Muscle of arm (tissue), 1 donor: ENCODE measurements at regions not wholly inside any gene's neighbourhood (a gene's known extent, or its start where the extent isn't known, plus 50 kb on each side); places are given as distances from the start of the nearest gene placed in this dataset.
"Not testable (repeated sequence)": the region's sequence is repeated elsewhere in the genome, so short reads cannot be mapped to it uniquely, and the experiment has no call there.

Source experiments
- DNase-seq: peaks from one replicate; pipeline ENCODE4 v3.0.0-alpha.2; 2013

GRCh38 chr6:98036344-98036923 lies 753.4 kb upstream of the MMS22L start:
- DNase-seq, result no peak

- DNase-seq, result no peak
Measured at GRCh38 chr6:98037571-98037970, 754.6 kb upstream of the MMS22L start.

GRCh38 chr6:98039443-98039842 lies 756.4 kb upstream of the MMS22L start:
- DNase-seq, result no peak

- peak; percentile 2 for DNase-seq
Measured at GRCh38 chr6:98039904-98040607, 757.0 kb upstream of the MMS22L start.

- no peak for DNase-seq
Measured at GRCh38 chr6:98041056-98041455, 758.0 kb upstream of the MMS22L start.

- no peak for DNase-seq
Measured at GRCh38 chr6:98041921-98042320, 758.9 kb upstream of the MMS22L start.

GRCh38 chr6:98044151-98044561 lies 761.1 kb upstream of the MMS22L start:
- no peak for DNase-seq

- no peak for DNase-seq
Measured at GRCh38 chr6:98044791-98045470, 761.9 kb upstream of the MMS22L start.

GRCh38 chr6:98047164-98047563 lies 764.1 kb upstream of the MMS22L start:
- no peak for DNase-seq

GRCh38 chr6:98047871-98048270 lies 764.9 kb upstream of the MMS22L start:
- DNase-seq, result no peak

GRCh38 chr6:98054453-98054852 lies 771.4 kb upstream of the MMS22L start:
- DNase-seq, result no peak

GRCh38 chr6:98056955-98057354 lies 773.9 kb upstream of the MMS22L start:
- DNase-seq, result no peak

GRCh38 chr6:98067375-98067774 lies 767.0 kb upstream of the POU3F2 start:
- DNase-seq, result no peak

GRCh38 chr6:98088537-98088936 lies 745.8 kb upstream of the POU3F2 start:
- DNase-seq, result not testable (repeated sequence)

- peak; percentile 10 for DNase-seq
Measured at GRCh38 chr6:98092331-98092730, 742.0 kb upstream of the POU3F2 start.

GRCh38 chr6:98094696-98095095 lies 739.7 kb upstream of the POU3F2 start:
- DNase-seq, result no peak

- DNase-seq, result no peak
Measured at GRCh38 chr6:98107801-98108200, 726.6 kb upstream of the POU3F2 start.

- no peak for DNase-seq
Measured at GRCh38 chr6:98116455-98116854, 717.9 kb upstream of the POU3F2 start.

- DNase-seq, result no peak
Measured at GRCh38 chr6:98117068-98117467, 717.3 kb upstream of the POU3F2 start.

GRCh38 chr6:98118397-98119045 lies 715.9 kb upstream of the POU3F2 start:
- no peak for DNase-seq

GRCh38 chr6:98124171-98124570 lies 710.2 kb upstream of the POU3F2 start:
- DNase-seq, result no peak

GRCh38 chr6:98131290-98131990 lies 702.9 kb upstream of the POU3F2 start:
- DNase-seq, result no peak
